ENCODE measurements at regions not wholly inside any gene's neighbourhood (a gene's known extent, or its start where the extent isn't known, plus 50 kb on each side); places are given as distances from the start of the nearest gene placed in this dataset.

GRCh38 chr18:60784161-60784560, 411.6 kb upstream of the MC4R start:
- no peak overlapping the region for H3K27ac ChIP-seq
- TF ChIP-seq CTCF (IDR thresholded peaks at IDR 0.05): no peak
- no peak for TF ChIP-seq ZFX (IDR thresholded peaks at IDR 0.05; ENCODE audit: borderline replicate concordance)

GRCh38 chr18:60794802-60795201, 422.2 kb upstream of the MC4R start:
- TF ChIP-seq ZFX (IDR thresholded peaks at IDR 0.05; ENCODE audit: borderline replicate concordance): no peak
- TF ChIP-seq CTCF (IDR thresholded peaks at IDR 0.05): no peak
- no peak overlapping the region for H3K27ac ChIP-seq

- TF ChIP-seq ZFX (IDR thresholded peaks at IDR 0.05; ENCODE audit: borderline replicate concordance): no peak
- TF ChIP-seq CTCF (IDR thresholded peaks at IDR 0.05): no peak
- H3K27ac ChIP-seq: no peak overlapping the region
Observed at GRCh38 chr18:60804415-60804814, 431.8 kb upstream of the MC4R start.

- TF ChIP-seq ZFX (IDR thresholded peaks at IDR 0.05; ENCODE audit: borderline replicate concordance) (no peak), CTCF (IDR thresholded peaks at IDR 0.05) (no peak)
- no peak overlapping the region for H3K27ac ChIP-seq
Observed at GRCh38 chr18:60809937-60810336, 437.4 kb upstream of the MC4R start.

GRCh38 chr18:60812921-60813320, 440.3 kb upstream of the MC4R start:
- TF ChIP-seq CTCF (IDR thresholded peaks at IDR 0.05): no peak
- no peak for TF ChIP-seq ZFX (IDR thresholded peaks at IDR 0.05; ENCODE audit: borderline replicate concordance)

GRCh38 chr18:60826346-60826745, 453.8 kb upstream of the MC4R start:
- no peak overlapping the region for H3K27ac ChIP-seq
- peak; percentile 27 for TF ChIP-seq CTCF (IDR thresholded peaks at IDR 0.05)
- no peak for TF ChIP-seq ZFX (IDR thresholded peaks at IDR 0.05; ENCODE audit: borderline replicate concordance)

More at GRCh38 chr18:60812921-60813320, 440.3 kb upstream of the MC4R start:
- H3K27ac ChIP-seq: no peak overlapping the region

- no peak for TF ChIP-seq CTCF (IDR thresholded peaks at IDR 0.05)
- no peak overlapping the region for H3K27ac ChIP-seq
Observed at GRCh38 chr18:60831971-60832370, 459.4 kb upstream of the MC4R start.
